ENCODE measurements at regions not wholly inside any gene's neighbourhood (a gene's known extent, or its start where the extent isn't known, plus 50 kb on each side); places are given as distances from the start of the nearest gene placed in this dataset.

DNA sequence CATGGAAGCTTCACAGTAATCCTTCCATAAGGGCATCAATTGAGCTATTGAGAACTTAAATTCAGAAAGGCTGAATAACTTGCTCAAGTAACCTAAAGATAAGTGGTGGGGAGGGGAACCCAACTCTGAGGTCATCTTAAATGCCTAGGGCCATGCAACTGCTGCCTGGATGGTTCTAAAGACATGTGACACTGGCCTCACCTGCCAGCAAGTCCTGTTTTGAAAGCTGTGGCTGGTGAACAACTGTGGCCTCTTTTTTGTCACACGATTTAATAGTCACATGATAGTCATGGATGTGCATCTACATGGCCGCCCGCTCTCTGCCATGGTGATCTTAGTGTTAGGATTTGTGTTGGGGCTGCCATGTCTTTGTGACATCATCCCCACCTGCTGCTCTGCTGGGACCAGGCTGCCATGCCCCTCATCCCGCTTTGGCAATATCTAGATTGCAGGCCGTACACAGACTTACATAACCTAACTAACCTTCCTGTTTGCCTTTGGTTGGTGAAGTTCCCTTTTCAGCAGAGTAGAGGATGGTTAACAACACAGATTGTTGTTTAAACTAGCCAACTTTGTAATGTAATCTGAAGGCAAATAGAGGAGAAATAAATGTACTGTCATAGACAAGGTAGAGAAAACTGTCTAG is 177.9 kb upstream of the SH3BP4 start:
- H3K36me3 Mint-ChIP-seq (ENCODE audit: unreplicated experiment): peaks cover 8% of the 10 kb centered on the region
- no peak overlapping the region for H3K4me3 Mint-ChIP-seq (ENCODE audit: unreplicated experiment)
- no peaks in the 10 kb centered on the region for H3K9me3 Mint-ChIP-seq (ENCODE audit: unreplicated experiment)
- DNase-seq: no peak
- TF ChIP-seq, protein P1, sequence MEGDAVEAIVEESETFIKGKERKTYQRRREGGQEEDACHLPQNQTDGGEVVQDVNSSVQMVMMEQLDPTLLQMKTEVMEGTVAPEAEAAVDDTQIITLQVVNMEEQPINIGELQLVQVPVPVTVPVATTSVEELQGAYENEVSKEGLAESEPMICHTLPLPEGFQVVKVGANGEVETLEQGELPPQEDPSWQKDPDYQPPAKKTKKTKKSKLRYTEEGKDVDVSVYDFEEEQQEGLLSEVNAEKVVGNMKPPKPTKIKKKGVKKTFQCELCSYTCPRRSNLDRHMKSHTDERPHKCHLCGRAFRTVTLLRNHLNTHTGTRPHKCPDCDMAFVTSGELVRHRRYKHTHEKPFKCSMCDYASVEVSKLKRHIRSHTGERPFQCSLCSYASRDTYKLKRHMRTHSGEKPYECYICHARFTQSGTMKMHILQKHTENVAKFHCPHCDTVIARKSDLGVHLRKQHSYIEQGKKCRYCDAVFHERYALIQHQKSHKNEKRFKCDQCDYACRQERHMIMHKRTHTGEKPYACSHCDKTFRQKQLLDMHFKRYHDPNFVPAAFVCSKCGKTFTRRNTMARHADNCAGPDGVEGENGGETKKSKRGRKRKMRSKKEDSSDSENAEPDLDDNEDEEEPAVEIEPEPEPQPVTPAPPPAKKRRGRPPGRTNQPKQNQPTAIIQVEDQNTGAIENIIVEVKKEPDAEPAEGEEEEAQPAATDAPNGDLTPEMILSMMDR (IDR thresholded peaks at IDR 0.05; ENCODE audit: partially characterized antibody, unreplicated experiment): no peak
- H3K27ac Mint-ChIP-seq (ENCODE audit: unreplicated experiment): no peak overlapping the region
- peaks cover 5% of the 10 kb centered on the region for H3K27me3 Mint-ChIP-seq (ENCODE audit: unreplicated experiment)
- H3K4me1 Mint-ChIP-seq (ENCODE audit: low read depth, unreplicated experiment): peaks cover 7% of the 10 kb centered on the region

DNA sequence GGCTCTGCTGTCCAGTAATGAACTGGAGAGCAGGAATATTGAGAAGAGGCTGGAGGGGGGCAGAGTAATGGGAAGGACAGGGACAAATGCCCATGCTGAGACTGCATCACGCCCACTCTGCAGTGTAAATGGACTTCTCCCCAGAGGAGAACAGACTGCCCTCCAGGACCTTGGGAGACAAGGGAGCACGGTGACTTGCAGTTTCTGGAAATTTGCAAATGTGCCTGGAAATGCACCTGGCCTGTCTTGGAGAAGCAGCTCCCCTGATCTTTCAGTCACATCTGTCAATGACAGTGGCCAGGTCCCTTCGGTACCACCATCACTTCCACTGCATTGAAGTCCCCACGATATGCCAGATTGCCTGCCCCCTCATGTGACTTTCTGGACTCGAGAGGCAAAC is 178.7 kb upstream of the SH3BP4 start:
- H3K9me3 Mint-ChIP-seq (ENCODE audit: unreplicated experiment): peaks cover 2% of the 10 kb centered on the region
- H3K4me1 Mint-ChIP-seq (ENCODE audit: low read depth, unreplicated experiment): peaks cover 7% of the 10 kb centered on the region
- TF ChIP-seq, protein P1 (IDR thresholded peaks at IDR 0.05; ENCODE audit: partially characterized antibody, unreplicated experiment): no peak
- H3K27ac Mint-ChIP-seq (ENCODE audit: unreplicated experiment): no peak overlapping the region
- no peak for DNase-seq
- H3K4me3 Mint-ChIP-seq (ENCODE audit: unreplicated experiment): no peak overlapping the region
- peaks cover 5% of the 10 kb centered on the region for H3K27me3 Mint-ChIP-seq (ENCODE audit: unreplicated experiment)
- peaks cover 9% of the 10 kb centered on the region for H3K36me3 Mint-ChIP-seq (ENCODE audit: unreplicated experiment)

DNA sequence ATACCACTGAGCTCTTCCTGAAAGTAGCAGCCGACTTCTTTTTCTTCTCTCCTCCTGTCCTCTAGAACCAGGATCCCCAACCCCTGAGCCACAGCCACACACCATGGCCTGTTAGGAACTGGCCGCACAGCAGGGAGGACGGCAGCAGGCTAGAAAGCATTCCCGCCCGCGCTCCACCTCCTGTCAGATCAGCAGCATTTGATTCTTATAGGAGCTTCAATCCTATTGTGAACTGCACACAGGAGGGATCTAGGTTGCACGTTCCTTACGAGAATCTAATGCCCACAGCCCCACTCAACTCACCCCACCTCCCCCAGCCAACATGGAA is 179.1 kb upstream of the SH3BP4 start:
- Mint-ChIP-seq H3K4me1 (ENCODE audit: low read depth, unreplicated experiment) (peaks cover 7% of the 10 kb centered on the region), H3K27me3 (ENCODE audit: unreplicated experiment) (peaks cover 5% of the 10 kb centered on the region), H3K4me3 (ENCODE audit: unreplicated experiment) (peak overlapping the region; percentile 15), H3K9me3 (ENCODE audit: unreplicated experiment) (peaks cover 2% of the 10 kb centered on the region), H3K27ac (ENCODE audit: unreplicated experiment) (no peak overlapping the region), H3K36me3 (ENCODE audit: unreplicated experiment) (peaks cover 11% of the 10 kb centered on the region)
- TF ChIP-seq, protein P1 (IDR thresholded peaks at IDR 0.05; ENCODE audit: partially characterized antibody, unreplicated experiment): no peak
- no peak for DNase-seq

DNA sequence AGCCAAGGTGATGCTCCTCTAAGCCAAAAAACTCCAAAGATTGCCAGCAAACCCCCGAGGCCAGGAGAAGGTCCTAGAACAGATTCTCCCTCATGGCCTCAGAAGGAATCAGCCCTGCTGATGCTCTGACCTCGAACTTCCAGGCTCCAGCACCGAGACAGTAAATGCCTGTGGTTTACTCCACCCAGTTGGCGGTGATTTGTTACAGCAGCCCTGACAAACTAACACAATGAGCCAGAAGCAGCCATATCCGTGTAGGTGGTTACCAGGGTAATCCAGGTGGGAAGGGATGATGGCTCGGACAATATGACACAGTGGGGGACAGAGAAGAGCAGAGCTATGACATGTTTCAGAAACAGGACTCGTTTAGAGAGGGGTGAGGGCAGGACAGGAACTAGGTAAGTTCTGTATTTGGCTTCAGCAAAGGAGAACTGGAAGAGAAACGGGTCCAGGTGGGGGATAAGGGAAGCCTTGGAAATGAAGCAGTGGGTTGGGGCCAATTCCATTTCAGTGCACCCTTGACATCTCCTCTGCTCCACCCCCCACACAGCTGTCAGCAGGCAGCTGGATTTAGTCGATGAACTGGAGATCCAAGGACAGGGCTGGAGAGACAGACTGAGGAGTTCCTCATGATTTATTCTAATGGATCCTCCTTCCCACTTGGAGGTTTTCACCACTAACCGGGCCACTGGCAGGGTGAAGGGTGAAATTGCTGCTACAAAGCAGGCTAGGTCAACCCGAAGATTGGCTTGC is 179.7 kb upstream of the SH3BP4 start:
- peaks cover 7% of the 10 kb centered on the region for H3K4me1 Mint-ChIP-seq (ENCODE audit: low read depth, unreplicated experiment)
- H3K4me3 Mint-ChIP-seq (ENCODE audit: unreplicated experiment): no peak overlapping the region
- H3K9me3 Mint-ChIP-seq (ENCODE audit: unreplicated experiment): peaks cover 2% of the 10 kb centered on the region

More for the DNA sequence above, 179.7 kb upstream of the SH3BP4 start:
- H3K27me3 Mint-ChIP-seq (ENCODE audit: unreplicated experiment): peaks cover 5% of the 10 kb centered on the region
- TF ChIP-seq, protein P1 (IDR thresholded peaks at IDR 0.05; ENCODE audit: partially characterized antibody, unreplicated experiment): no peak
- peaks cover 11% of the 10 kb centered on the region for H3K36me3 Mint-ChIP-seq (ENCODE audit: unreplicated experiment)
- no peak for DNase-seq
- no peak overlapping the region for H3K27ac Mint-ChIP-seq (ENCODE audit: unreplicated experiment)

Measured in glutamatergic neuron (in vitro differentiated cells).